ENCODE measurements at regions not wholly inside any gene's neighbourhood (a gene's known extent, or its start where the extent isn't known, plus 50 kb on each side); places are given as distances from the start of the nearest gene placed in this dataset.
"Not testable (repeated sequence)": the region's sequence is repeated elsewhere in the genome, so short reads cannot be mapped to it uniquely, and the experiment has no call there.

- Mint-ChIP-seq H3K9me3 (peaks cover 51% of the 10 kb centered on the region), H3K27me3 (ENCODE audit: low read depth, poor library complexity) (peaks cover 20% of the 10 kb centered on the region)
- not testable (repeated sequence) for H3K4me1 Mint-ChIP-seq; H3K4me3 Mint-ChIP-seq; H3K27ac Mint-ChIP-seq; H3K36me3 Mint-ChIP-seq (ENCODE audit: low read depth); DNase-seq
These were observed 80.6 kb upstream of the ST3GAL5 start for GRCh38 chr2:85969367-85969766.

GRCh38 chr2:85965770-85966169 is 77.0 kb upstream of the ST3GAL5 start:
- not testable (repeated sequence) for H3K36me3 Mint-ChIP-seq (ENCODE audit: low read depth); H3K27ac Mint-ChIP-seq; DNase-seq; H3K27me3 Mint-ChIP-seq (ENCODE audit: low read depth, poor library complexity); H3K4me1 Mint-ChIP-seq; H3K4me3 Mint-ChIP-seq
- H3K9me3 Mint-ChIP-seq = peaks cover 56% of the 10 kb centered on the region

GRCh38 chr2:85963747-85964418 is 75.1 kb upstream of the ST3GAL5 start:
- not testable (repeated sequence) for H3K4me3 Mint-ChIP-seq; H3K4me1 Mint-ChIP-seq; H3K27me3 Mint-ChIP-seq (ENCODE audit: low read depth, poor library complexity); H3K27ac Mint-ChIP-seq; H3K36me3 Mint-ChIP-seq (ENCODE audit: low read depth); DNase-seq
- peaks cover 51% of the 10 kb centered on the region for H3K9me3 Mint-ChIP-seq

- Mint-ChIP-seq H3K9me3 (peaks cover 51% of the 10 kb centered on the region), H3K27me3 (ENCODE audit: low read depth, poor library complexity) (peaks cover 7% of the 10 kb centered on the region), H3K4me3 (no peak overlapping the region), H3K36me3 (ENCODE audit: low read depth) (no peaks in the 10 kb centered on the region), H3K4me1 (peaks cover 9% of the 10 kb centered on the region), H3K27ac (no peak overlapping the region)
- no peak for DNase-seq
- TF ChIP-seq CTCF (IDR thresholded peaks at IDR 0.05) = no peak
These were observed 74.3 kb upstream of the ST3GAL5 start for GRCh38 chr2:85963068-85963467.

DNA sequence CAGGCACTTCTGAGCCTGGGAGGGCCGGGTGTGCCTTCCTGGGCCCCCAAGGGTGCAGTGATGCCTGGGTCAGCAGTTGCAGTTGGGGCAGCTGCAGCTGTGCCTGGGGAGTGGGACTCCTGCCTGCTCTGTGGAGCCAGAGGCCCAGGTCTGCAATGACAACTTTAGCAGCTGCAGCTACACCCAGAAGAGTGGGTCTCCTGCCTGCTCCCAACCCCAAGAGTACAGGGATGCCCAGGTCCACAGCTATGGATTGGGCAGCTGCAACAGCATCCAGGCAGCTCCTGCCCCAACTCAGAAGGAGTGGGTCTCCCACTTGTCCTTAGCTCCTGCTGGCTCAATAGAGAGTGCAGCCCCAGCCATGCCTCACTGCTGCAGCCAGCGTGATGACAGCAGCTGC is 73.0 kb upstream of the ST3GAL5 start:
- Mint-ChIP-seq H3K4me1 (peaks cover 18% of the 10 kb centered on the region), H3K27ac (no peak overlapping the region), H3K9me3 (peaks cover 48% of the 10 kb centered on the region), H3K36me3 (ENCODE audit: low read depth) (no peaks in the 10 kb centered on the region), H3K4me3 (no peak overlapping the region), H3K27me3 (ENCODE audit: low read depth, poor library complexity) (peaks cover 12% of the 10 kb centered on the region)
- no peak for DNase-seq
- TF ChIP-seq CTCF (IDR thresholded peaks at IDR 0.05) = no peak

GRCh38 chr2:85961053-85961452 is 72.3 kb upstream of the ST3GAL5 start:
- Mint-ChIP-seq H3K4me1 (peaks cover 24% of the 10 kb centered on the region), H3K36me3 (ENCODE audit: low read depth) (no peaks in the 10 kb centered on the region), H3K4me3 (no peak overlapping the region), H3K27me3 (ENCODE audit: low read depth, poor library complexity) (peaks cover 12% of the 10 kb centered on the region), H3K27ac (no peak overlapping the region), H3K9me3 (peaks cover 43% of the 10 kb centered on the region)
- no peak for TF ChIP-seq CTCF (IDR thresholded peaks at IDR 0.05)
- no peak for DNase-seq

GRCh38 chr2:85959826-85960225 is 71.0 kb upstream of the ST3GAL5 start:
- H3K4me1 Mint-ChIP-seq = peaks cover 24% of the 10 kb centered on the region
- no peak overlapping the region for H3K27ac Mint-ChIP-seq
- no peaks in the 10 kb centered on the region for H3K36me3 Mint-ChIP-seq (ENCODE audit: low read depth)
- peaks cover 6% of the 10 kb centered on the region for H3K27me3 Mint-ChIP-seq (ENCODE audit: low read depth, poor library complexity)
- peaks cover 33% of the 10 kb centered on the region for H3K9me3 Mint-ChIP-seq
- no peak for DNase-seq
- no peak overlapping the region for H3K4me3 Mint-ChIP-seq
- no peak for TF ChIP-seq CTCF (IDR thresholded peaks at IDR 0.05)
